ENCODE measurements at regions not wholly inside any gene's neighbourhood (a gene's known extent, or its start where the extent isn't known, plus 50 kb on each side); places are given as distances from the start of the nearest gene placed in this dataset.

DNA sequence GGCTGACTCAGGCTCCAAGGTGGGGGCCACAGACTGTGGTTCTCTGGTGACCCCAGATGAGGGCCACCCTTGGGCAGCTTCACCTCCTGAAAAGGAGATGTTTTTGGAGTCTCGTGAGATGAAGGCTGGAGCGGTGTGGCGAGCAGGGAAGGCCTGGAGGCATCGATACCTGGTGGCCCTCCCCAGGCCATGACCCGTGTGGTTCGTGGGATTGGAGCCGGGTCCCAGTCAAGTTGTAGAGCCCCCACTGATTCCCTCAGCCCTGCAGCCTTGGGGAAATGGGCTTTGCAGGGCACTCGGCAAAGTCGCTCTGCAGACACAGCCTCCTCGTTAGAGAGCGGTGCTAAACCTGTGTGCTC, 1083.4 kb downstream of the BRD1 start:
- no peak for DNase-seq (ENCODE audit: low read depth)

DNA sequence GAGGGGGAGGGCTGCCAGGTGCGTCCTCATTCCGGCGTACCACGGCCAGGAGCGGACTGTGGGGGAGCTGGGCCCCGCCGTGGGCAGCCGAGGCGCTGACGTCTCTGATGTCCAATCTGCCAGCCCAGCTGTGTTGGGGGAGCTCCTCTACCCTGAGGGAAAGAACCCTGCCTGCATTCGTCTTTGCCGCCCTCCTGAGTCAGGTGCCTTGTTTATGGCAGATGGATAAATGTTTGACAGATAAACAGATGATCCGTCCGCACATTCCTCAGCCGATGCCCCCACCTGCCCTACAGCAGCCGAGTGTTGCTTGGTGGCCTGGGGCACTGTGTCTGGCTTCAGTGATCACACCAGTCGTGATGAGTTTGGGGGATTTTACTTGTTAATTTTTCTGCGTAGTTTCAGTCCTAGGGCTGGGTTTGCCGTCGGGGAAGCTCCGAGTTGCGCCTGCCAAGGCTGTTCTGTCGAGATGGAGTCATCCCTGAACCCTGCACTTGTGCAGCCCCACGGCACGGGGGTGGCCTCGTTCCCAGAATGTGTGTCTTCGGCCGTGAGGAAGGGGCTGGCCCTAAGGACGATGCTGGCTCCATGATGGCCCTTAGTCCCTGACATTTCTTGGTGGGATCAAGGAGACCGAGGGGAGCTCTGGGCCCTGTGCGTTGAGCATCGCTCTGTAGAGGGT, 1083.9 kb downstream of the BRD1 start:
- no peak for DNase-seq (ENCODE audit: low read depth)

DNA sequence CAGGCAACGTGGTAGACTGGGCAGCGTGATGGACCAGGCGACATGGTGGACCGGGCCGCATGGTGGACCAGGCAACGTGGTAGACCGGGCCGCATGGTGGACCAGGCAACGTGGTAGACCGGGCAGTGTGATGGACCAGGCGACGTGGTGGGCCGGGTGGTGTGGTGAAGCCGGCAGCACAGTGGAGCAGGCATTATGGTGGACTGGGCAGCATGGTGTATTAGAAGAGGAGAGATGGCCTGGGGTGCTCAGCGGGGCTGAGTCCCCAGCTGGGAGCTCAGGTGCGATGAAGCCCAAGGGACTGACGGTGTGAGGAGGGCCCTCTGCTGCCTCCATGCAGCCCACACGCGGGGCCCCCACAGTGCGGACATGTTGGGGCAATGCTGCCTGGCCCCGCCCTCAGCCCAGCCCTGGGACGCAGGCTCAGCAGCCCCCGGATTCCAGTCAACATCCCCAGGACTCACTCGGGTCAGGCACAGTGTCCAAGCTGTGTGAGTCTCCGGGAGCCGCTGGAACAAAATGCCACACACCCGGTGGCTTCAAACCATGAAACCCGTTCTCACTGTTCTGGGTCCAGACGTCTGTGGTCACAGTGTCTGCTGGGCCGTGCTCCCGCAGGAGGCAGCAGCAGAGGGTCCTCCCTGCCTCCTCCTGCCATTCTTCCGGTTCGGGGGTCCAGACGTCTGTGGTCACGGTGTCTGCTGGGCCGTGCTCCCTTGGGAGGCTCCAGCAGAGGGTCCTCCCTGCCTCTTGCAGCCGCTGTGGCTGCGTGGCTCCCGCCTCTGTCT, 1084.9 kb downstream of the BRD1 start:
- no peak for DNase-seq (ENCODE audit: low read depth)

DNA sequence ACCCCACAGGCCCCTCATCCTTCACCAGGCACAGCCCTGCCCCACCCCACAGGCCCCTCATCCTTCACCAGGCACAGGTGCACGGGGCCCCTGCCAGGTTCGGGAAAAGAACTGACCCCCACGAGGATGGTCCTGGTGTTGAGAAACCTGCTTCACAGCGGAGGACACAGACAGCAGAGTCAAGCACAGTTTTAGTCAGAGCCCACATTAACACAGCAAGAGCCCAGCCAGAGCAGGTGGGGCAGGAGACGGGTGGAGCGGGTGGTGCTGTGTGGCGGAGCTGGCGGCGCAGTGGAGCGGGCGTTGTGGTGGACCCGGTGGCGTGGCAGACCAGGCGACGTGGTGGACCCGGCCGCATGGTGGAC, 1085.5 kb downstream of the BRD1 start:
- no peak for DNase-seq (ENCODE audit: low read depth)

DNA sequence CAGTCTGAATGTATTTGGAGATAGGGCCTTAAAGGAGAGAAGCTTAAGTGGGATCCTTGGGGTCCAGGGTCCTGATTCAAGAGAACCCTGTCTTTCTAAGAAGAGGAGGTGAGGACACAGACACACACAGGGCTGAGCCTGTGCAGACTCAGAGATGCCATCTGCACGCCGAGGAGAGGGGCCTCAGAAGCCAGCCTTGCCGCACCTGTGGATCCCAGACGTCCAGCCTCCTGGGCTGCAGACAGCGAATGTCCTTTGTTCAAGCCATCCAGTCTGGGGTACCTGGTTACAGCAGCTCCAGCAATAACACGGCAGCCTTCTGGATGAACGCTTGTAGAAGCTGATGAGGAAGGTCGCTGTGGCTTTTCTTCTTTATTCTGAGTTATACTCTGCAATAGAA, 1086.1 kb downstream of the BRD1 start:
- DNase-seq (ENCODE audit: low read depth), result no peak

DNA sequence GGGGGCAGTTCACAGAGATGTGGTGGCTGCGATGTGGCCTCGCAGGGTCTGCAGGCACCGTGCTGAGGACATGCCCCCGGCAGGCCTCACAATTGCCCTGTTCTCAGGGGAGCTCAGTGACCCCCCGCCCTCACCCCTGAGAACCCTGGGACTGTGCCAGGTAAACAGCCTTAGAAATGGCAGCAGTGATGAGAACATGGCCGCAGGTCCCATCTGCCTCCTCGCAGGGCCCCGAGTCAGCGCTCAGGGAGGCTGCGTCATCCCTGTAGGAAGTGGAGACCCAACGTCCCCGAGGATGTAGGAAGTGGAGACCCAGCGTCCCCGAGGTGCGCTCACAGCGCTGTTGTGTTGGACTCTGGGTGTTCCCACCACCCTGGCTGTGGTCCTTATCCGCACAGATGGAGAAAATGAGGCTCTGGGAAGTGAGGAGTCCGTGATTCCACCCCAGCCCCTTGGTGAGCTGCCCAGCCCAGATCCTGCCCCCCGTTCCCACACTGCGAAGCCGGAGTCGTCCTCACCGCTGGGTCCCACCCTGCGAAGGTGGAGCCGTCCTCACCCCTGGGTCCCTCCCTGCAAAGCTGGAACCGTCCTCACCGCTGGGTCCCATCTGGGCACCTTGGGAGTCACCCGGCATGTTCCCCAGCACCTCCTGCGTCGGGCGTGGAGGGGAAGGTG, 1086.8 kb downstream of the BRD1 start:
- DNase-seq (ENCODE audit: low read depth), result no peak

DNA sequence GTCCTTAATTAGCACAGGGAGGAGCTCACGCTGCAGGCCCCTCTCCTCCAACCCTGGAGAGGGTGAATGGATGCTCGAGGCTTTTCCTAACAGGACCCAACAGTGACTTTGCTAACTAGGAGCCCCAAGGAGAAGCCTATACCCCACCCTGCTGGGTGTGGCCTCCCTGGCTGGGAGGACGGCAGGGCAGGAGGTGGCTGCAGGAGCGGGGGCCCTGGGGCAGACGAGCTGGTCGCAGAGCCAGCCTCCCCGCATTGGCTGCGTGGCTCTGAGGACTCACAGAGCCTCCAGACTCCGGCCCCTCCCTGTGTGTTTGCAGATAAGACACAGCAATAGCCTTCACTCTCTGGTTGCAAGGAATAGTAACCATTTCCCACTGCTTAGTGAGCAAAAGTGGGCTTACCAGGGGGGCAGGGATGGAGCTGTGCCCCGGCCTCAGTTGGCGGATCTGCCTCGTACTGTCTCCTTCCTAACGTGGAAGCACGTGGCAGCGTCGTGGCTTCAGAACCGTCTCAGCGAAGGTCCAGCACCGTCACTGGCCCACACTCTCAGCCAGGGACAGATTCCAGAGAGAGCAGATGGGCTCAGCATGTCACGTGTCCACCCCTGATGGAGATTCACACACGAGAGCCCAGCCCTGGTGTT, 1087.5 kb downstream of the BRD1 start:
- DNase-seq (ENCODE audit: low read depth), result no peak

DNA sequence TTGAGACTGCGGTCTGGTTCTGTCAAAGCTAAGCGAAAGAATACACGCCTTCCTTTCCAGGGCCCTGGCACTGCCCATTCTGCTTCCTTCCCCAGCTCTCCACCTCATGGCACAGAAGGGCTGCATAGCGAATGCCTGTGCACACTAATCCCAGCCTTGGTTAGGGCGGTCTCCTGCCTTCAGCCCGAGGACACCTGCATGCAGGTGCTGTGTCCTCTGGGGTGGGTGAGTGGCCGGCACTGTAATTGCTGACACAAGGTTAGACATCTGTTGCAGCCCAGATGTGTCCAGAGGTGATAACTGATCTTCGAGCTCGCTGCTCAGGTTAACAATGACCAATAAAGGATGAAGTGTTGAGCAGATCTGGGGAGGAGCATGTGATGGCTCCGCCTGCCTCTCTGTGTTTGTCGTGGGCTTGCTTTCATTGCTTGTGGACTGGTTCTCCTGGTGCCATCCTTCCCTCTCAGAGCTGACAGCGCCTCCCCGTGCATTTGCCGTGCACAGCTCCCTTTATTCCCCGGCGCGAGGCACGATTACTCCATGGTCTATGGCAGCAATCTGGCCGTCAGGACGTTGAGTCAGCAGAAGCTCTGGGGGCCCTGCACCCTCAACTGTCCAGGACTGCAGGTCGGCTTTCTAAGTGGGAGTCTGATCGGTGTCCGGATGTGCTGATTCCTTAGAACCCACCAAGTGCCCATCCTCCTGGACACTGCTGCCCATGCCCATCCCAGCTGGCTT, 1088.2 kb downstream of the BRD1 start:
- no peak for DNase-seq (ENCODE audit: low read depth)

DNA sequence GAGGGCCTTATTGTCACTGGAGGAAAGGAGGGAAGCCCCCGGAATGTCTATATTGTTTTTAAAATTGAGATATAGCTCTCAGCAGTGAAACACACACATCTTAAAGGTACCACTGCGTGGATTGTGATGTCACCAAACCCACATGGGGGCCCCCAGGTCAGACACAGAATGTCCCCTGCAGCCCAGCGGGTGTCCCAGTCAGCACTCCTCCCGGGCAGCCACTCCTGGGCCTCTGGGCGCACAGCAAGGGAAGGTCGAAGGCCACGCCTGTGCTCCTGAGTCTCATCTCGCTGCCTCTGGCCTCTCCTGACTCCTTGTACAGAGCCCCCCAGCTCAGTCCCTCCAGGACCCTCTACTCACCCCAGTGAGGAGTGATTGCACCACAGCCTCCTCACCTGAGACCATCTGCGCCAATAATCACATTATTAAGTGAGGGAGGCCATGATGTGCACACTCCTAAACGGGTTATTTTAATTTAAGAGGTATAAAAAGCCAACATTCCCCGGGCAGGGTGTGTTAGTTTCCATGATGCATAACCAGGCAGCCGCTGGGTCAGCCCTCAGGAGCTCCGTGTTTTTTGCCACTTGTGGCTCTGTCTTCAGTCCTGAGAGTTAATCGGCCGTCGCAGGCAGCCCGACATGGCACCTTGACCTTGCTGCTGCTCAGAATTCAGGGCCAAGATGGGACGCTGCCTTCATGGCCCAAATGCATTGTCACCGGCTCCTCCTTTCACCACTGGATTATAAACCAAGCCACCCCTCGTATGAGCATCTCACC, 1089.3 kb downstream of the BRD1 start:
- no peak for DNase-seq (ENCODE audit: low read depth)

DNA sequence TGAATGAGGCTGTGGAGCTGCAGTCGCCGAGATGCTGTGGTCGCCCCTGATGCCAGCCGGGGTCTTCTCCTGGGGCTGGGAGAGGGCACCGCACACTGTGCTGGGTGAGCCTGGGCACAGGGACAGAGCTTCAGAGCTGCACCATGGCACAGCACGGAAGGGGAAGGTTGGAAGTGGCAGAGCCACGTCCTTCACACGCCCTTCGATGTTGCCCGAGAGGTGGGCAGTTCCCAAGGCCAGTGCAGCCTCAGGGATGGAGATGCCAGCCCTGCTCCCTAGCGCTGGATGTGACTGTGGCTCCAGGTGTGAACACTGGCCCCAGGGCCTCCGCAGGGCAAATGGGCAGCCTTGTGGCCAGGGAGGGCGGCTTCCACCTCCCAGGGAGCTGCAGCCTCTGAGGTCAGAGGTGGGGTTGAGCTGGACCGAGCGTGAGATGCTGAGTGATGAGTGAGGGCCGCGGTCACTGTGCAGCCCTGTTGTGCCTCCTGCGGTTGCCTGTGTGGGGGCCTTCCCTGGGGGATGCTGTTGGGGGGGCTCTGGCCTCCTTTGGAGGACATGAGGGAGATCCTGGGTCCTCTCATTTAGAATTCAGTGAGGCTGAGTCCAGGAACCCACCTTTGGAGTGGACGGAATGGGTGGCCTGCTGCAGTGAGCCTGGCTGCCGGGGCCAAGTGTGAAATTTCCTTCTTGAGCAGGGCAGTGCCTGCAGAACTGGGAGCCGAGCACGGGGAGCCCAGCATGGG, 1090.0 kb downstream of the BRD1 start:
- no peak for DNase-seq (ENCODE audit: low read depth)

DNA sequence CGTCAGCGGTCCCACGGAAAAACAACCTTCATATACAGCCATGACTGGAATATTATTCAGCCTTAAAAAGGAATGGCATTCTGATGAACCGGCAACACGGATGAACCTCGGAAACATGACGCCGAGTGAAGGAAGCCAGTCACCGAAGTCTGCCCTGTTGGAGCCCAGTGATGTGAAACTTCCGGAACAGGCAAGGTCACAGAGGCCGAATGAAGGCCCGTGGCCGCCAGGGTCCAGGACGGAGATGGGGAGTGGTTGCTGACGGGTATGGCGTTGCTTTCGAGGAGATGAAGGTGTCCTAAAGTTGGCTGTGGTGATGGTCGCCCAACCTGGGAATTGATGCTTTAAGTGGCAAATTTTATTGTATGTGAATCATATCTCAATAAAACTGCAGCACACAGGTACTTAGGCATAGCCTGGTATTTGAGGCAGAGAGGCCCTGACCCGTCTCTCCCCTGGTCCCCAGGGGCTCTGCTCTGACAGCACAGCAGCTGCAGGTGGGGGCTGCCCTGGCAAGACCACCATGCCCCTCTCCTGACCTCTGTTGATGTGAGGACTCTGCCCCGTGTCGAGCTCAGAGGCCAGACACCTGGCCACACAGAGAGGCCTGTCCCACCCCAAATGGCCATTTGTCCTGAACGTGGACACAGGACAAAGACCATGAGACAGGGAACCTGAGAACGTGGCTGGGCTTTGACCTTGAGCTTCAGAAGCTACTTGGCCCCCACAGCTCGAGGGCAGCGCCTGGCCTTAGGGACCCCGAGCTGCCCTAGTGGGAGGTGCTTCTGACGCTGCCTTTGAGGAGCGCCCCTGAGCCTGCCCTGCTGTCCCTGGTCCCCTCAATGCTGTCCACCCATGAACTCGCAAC, 1090.8 kb downstream of the BRD1 start:
- no peak for DNase-seq (ENCODE audit: low read depth)

DNA sequence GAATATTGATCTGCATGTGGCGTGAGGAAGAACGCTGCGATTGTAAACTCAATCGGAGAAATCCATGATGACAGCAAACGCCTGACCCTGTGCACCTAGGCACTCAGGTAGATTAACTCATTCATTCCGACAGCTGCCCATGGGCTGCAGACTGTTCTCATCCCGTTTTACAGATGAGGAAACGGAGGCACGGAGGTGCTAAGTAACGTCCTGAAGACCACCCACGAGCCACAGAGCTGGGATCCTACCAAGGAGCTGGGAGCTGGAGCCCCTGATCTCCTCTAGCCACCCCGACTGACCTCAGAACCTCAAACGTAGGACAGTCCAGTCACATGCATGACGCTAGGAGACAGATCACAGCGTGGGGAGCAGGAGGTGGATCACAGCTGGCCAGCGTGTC, 1092.7 kb downstream of the BRD1 start:
- no peak for DNase-seq (ENCODE audit: low read depth)

DNA sequence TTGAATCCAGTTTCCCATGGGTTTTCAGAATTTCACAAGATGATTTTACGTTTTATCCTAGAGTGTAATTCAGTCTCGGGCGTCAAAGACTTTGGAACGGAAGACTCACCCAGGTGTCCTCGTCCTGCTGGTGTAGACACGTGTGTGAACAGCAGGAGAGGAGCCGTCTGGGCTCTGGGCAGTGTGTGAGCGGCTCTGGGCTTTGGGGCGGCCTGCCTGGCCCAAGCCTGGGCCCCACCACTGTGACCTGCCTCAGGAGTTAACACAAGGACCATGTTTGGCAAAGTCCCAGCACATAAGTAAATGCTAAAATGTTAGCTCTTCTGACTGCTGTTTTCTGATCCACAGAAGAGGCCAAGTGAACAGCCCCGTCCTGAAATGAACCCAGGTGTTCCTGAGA, 1093.3 kb downstream of the BRD1 start:
- DNase-seq (ENCODE audit: low read depth), result no peak

DNA sequence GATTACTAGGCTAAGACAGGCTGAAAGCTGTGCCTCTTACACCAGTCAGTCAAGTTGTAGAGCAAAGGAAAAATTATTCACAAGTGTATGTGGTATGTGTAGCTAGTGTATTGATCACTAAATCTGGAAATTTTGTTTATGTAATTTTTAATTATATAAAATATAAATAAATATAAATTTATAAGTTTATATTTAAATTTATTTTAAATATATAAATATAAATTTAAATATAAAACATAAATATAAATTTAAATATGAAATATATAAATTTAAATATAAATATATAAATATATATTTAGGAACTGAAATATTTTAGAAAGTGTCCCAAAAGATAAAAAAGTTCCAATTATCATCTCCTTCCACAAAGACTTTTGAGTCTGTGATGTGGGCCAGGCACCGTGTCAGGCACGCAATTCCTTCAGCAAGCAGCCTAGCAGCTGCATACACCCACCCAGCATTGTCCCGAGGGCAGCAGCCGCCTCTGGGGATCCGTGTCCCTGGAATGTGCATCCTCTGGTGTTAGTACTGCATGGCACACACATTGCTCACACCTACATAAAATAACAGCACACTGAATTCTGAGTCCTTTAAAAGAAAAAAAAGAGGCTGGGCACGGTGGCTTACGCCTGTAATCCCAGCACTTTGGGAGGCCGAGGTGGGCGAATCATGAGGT, 1098.0 kb downstream of the BRD1 start:
- DNase-seq (ENCODE audit: low read depth), result no peak

DNA sequence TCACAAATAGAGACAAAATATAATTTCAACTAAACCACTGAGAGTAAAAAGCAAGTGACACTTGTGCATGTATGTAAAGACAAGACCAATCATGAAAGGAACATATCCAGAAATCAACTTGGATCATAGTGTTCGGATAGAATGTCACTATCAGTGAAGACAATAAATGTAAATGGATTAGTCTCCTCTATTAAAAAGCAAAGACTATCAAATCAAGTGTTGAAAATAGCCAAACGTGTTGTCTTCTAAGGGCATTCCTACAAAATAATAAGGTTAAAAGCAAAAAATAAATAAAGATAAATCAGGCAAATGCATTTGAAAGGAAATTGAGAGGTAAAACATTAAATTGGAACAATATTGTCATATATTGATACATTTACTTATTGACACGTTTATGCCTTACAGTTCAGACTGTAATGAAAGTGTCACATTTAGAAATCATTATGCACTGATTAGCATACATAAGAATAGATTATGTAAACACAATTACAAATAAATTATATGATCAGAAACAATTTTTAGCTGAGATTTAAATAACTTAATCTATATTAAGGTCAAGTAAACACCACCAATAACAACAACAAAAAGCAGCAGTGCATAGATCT, 1100.1 kb downstream of the BRD1 start:
- no peak for DNase-seq (ENCODE audit: low read depth)

DNA sequence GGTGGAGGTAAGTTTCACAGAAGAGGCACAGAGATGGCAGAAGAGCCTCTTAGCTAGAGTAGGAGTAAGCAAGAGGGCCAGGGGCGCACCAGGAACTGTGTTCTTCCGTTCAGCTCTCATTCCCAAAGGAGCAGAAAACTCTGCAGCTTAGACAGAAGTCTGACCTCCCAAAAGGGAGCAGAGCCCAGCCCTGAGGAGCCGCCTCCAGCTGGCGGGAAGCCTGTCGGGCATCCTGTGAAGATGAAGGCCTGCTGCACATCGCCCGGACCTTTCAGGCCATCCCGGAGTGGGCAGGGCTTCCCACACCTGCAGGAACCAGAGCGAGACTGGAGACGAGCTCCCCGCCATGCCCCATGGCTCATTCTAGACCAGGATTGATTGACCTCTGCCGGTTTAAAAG, 1102.8 kb downstream of the BRD1 start:
- no peak for DNase-seq (ENCODE audit: low read depth)

DNA sequence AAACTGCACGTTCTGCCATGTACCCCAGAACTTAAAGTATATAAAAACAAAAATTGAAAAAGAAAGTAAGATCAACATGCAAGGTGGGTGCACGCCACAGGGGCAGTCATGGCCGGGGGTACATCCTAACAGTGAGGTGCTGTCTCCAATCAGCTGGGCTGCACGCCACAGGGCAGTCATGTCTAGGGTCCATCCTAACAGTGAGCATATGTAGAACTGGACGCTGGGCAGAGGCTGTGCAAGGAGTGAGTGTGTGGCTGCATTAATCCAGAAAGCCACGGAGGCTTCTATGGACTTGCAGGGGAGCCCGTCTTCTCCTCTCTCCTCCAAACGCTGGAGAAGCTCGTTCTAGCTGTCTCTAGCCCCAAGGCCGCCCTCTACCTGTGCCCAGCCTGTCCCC, 1105.0 kb downstream of the BRD1 start:
- no peak for DNase-seq (ENCODE audit: low read depth)

DNA sequence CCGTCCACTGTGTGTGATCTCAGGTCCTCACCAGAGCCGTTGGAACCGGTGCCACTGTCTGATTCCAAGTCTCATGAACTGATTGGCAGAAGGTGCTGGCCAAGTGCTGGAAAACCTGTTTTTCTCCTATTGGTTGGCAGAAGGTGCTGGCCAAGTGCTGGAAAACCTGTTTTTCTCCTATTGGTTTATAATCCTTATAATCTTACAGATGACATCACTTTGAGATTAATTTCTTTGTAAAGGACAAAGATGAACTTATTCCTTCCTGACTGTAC, 1106.3 kb downstream of the BRD1 start:
- no peak for DNase-seq (ENCODE audit: low read depth)
